HEK293 (cell line): ENCODE measurements at regions not wholly inside any gene's neighbourhood (a gene's known extent, or its start where the extent isn't known, plus 50 kb on each side); places are given as distances from the start of the nearest gene placed in this dataset.

ENCODE experiments used
- CTCF ChIA-PET: fragments of 350-600 bp; formaldehyde crosslinking; extraction: SDS; loops from one replicate; lab custom pipeline; 2021; ENCODE audit warnings: antibody characterized with exemption; lab: Yijun Ruan, JAX
- POLR2A ChIA-PET: fragments of 300-600 bp; formaldehyde crosslinking; extraction: SDS; loops from one replicate; lab custom pipeline; 2020; ENCODE audit warnings: antibody characterized with exemption, inconsistent platforms; lab: Yijun Ruan, JAX
- H3K27ac ChIP-seq: fragments of 200-500 bp; sonication (Bioruptor generic); 2 replicates; pipeline ENCODE4 v1.5.1; 2014; ENCODE audit warnings: low read depth, low read length, control low read depth, inconsistent platforms; ENCODE audit errors: extremely low read depth
- H3K36me3 ChIP-seq, 2 experiments: fragments of 200-500 bp in 1 of 2; sonication (Bioruptor generic) in 1 of 2; 1 replicate in 1 of 2; 2 replicates in 1 of 2; pipeline ENCODE4 v1.5.1; 2014 to 2017; ENCODE audit warnings: inconsistent platforms in 2 of 2, low read length in 2 of 2; ENCODE audit not compliant: control insufficient read depth in 2 of 2, insufficient read depth in 1 of 2
- H3K4me1 ChIP-seq: fragments of 200-500 bp; sonication (Bioruptor generic); 2 replicates; pipeline ENCODE4 v1.5.1; 2014; ENCODE audit warnings: mild to moderate bottlenecking, low read length, inconsistent platforms; ENCODE audit not compliant: control insufficient read depth, insufficient read depth
- H3K4me3 ChIP-seq: 2 replicates; pipeline ENCODE4 v1.5.1; 2011; ENCODE audit warnings: low read depth, mild to moderate bottlenecking, control low read depth, low read length, moderate library complexity
- H3K9me3 ChIP-seq: fragments of 200-500 bp; sonication (Bioruptor generic); 2 replicates; pipeline ENCODE4 v1.5.1; 2014; ENCODE audit warnings: low read depth, low read length, inconsistent platforms; ENCODE audit not compliant: control insufficient read depth, insufficient read depth
- BCL11B ChIP-seq: fragments of 450-650 bp; formaldehyde crosslinking; IDR thresholded peaks from 2 replicates; pipeline ENCODE4 v1.5.1; 2016; ENCODE audit warnings: low read depth, missing biosample characterization, missing genetic modification characterization
- EGR2 ChIP-seq: fragments of 450-650 bp; formaldehyde crosslinking; IDR thresholded peaks from 2 replicates; pipeline ENCODE4 v1.5.1; 2016; ENCODE audit warnings: low read depth, missing biosample characterization, missing genetic modification characterization
- HOXA7 ChIP-seq: sonication (generic); formaldehyde crosslinking; IDR thresholded peaks from 2 replicates; pipeline ENCODE4 v1.8.1; 2022; ENCODE audit warnings: missing genetic modification reagents, borderline replicate concordance
- HOXC10 ChIP-seq: sonication (generic); formaldehyde crosslinking; IDR thresholded peaks from 2 replicates; pipeline ENCODE4 v1.8.1; 2023; ENCODE audit warnings: mild to moderate bottlenecking, missing genetic modification reagents
- OVOL3 ChIP-seq: fragments of 450-650 bp; formaldehyde crosslinking; IDR thresholded peaks from 2 replicates; pipeline ENCODE4 v1.5.1; 2016; ENCODE audit warnings: missing biosample characterization, missing genetic modification characterization
- SP3 ChIP-seq: fragments of 450-650 bp; formaldehyde crosslinking; IDR thresholded peaks from 2 replicates; pipeline ENCODE4 v1.5.1; 2016; ENCODE audit warnings: missing biosample characterization, missing genetic modification characterization
- ZFHX2 ChIP-seq: fragments of 450-650 bp; formaldehyde crosslinking; conservative IDR thresholded peaks from 2 replicates; pipeline ENCODE4 v1.5.1; 2016; ENCODE audit warnings: missing biosample characterization, missing genetic modification characterization
- ZFP3 ChIP-seq: fragments of 450-650 bp; formaldehyde crosslinking; IDR thresholded peaks from 2 replicates; pipeline ENCODE4 v1.5.1; 2016; ENCODE audit warnings: low read depth, missing biosample characterization, missing genetic modification characterization
- ZNF140 ChIP-seq: fragments of 450-650 bp; formaldehyde crosslinking; IDR thresholded peaks from 2 replicates; pipeline ENCODE4 v1.5.1; 2016; ENCODE audit warnings: missing biosample characterization, missing genetic modification characterization
- ZNF19 ChIP-seq: fragments of 450-650 bp; formaldehyde crosslinking; IDR thresholded peaks from 2 replicates; pipeline ENCODE4; 2016; ENCODE audit warnings: missing biosample characterization, missing genetic modification characterization, low read depth
- ZNF214 ChIP-seq: fragments of 450-650 bp; formaldehyde crosslinking; IDR thresholded peaks from 2 replicates; pipeline ENCODE4 v1.5.1; 2017; ENCODE audit warnings: missing biosample characterization, mild to moderate bottlenecking, missing genetic modification characterization, borderline replicate concordance
- ZNF23 ChIP-seq: fragments of 450-650 bp; formaldehyde crosslinking; IDR thresholded peaks from 2 replicates; pipeline ENCODE4 v1.5.1; 2016; ENCODE audit warnings: missing biosample characterization, missing genetic modification characterization, borderline replicate concordance
- ZNF571 ChIP-seq: fragments of 450-650 bp; formaldehyde crosslinking; IDR thresholded peaks from 2 replicates; pipeline ENCODE4 v1.5.0; 2017; ENCODE audit warnings: missing biosample characterization, missing genetic modification characterization
- ZNF585B ChIP-seq: fragments of 450-650 bp; formaldehyde crosslinking; IDR thresholded peaks from 2 replicates; pipeline ENCODE4 v1.5.1; 2016; ENCODE audit warnings: missing biosample characterization, missing genetic modification characterization
- ZNF677 ChIP-seq: fragments of 450-650 bp; IDR thresholded peaks from 2 replicates; pipeline ENCODE4 v1.5.0; 2018; ENCODE audit warnings: missing biosample characterization, mild to moderate bottlenecking, missing genetic modification characterization, moderate library complexity
- ZNF792 ChIP-seq: fragments of 450-650 bp; formaldehyde crosslinking; IDR thresholded peaks from 2 replicates; pipeline ENCODE4 v1.5.1; 2016; ENCODE audit warnings: missing biosample characterization, missing genetic modification characterization
- ZSCAN30 ChIP-seq: fragments of 450-650 bp; IDR thresholded peaks from 2 replicates; pipeline ENCODE4 v1.5.1; 2018; ENCODE audit warnings: missing biosample characterization, mild to moderate bottlenecking, missing genetic modification characterization, moderate library complexity
- TF ChIP-seq, protein P1 (sequence below): fragments of 450-650 bp; formaldehyde crosslinking; IDR thresholded peaks from 2 replicates; pipeline ENCODE4 v1.5.1; 2016; ENCODE audit warnings: missing biosample characterization, missing genetic modification characterization
- TF ChIP-seq, protein P2 (sequence below): fragments of 450-650 bp; formaldehyde crosslinking; IDR thresholded peaks from 2 replicates; pipeline ENCODE4 v1.5.1; 2016; ENCODE audit warnings: missing biosample characterization, missing genetic modification characterization
- TF ChIP-seq, protein P3 (sequence below): fragments of 450-650 bp; formaldehyde crosslinking; IDR thresholded peaks from 2 replicates; pipeline ENCODE4 v1.5.1; 2016; ENCODE audit warnings: missing biosample characterization, missing genetic modification characterization
- TF ChIP-seq, protein P4 (sequence below): fragments of 450-650 bp; formaldehyde crosslinking; IDR thresholded peaks from 2 replicates; pipeline ENCODE4 v1.5.1; 2016; ENCODE audit warnings: missing biosample characterization, missing genetic modification characterization

DNA sequence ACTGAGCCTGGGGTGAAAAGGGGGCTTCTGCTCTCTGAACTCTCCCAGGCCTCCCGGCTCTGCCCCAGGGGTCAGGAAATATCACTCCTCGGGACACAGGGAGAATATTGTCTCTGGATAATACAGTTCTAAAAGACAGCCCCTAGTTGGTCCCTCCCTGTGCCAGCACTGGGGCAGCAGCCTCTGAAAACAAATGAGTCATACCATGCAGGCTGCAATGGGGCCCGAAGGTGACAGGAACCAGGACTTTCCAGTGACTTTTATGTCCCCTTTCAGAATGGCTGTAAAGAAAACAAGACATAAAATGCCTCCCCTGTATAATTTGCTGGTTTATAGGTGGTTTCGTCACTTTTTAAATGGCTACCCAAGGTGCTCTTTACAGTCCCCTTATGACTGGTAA is 360.0 kb downstream of the NPHP4 start (continued):
- TF ChIP-seq, protein P1, sequence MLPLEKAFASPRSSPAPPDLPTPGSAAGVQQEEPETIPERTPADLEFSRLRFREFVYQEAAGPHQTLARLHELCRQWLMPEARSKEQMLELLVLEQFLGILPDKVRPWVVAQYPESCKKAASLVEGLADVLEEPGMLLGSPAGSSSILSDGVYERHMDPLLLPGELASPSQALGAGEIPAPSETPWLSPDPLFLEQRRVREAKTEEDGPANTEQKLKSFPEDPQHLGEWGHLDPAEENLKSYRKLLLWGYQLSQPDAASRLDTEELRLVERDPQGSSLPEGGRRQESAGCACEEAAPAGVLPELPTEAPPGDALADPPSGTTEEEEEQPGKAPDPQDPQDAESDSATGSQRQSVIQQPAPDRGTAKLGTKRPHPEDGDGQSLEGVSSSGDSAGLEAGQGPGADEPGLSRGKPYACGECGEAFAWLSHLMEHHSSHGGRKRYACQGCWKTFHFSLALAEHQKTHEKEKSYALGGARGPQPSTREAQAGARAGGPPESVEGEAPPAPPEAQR (tag by site-specific recombination): no peak
- no peak for TF ChIP-seq ZNF214 (tag by site-specific recombination)
- TF ChIP-seq, all 188 proteins: peak for 0

DNA sequence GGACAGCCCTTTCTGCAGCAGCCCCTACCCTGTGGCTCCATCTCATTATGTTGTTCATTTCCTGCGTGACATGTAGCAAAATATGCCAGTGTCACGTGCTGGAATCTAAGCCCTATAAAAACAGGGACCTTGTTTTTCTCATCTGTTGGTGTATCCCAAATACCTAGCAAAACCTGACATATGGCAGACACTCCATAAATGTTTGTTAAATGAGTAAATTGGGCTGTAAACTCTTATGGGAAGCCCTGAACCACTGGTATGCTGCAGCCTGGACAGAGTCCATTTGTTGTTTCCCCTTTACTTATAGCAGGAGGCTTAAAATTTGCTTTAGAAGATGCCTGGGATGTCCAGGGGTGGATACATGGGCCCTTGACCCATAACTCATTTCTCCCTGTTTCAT is 363.8 kb downstream of the NPHP4 start:
- Histone ChIP-seq H3K4me1 (no peaks in the 10 kb centered on the region), H3K9me3 (no peaks in the 10 kb centered on the region), H3K36me3 (no peaks in the 10 kb centered on the region), H3K4me3 (no peak overlapping the region), H3K27ac (no peak overlapping the region)
- POLR2A ChIA-PET: no interaction called here
- CTCF ChIA-PET: interaction anchor here (0.5 kb wide), 1 partner anchor 100 kb away, joined by 3 read pairs; no protein-coding TSS in a partner anchor
- TF ChIP-seq SP3 (tag by site-specific recombination): no peak
- TF ChIP-seq HOXC10 (CRISPR knock-in tag): no peak
- TF ChIP-seq ZNF19 (tag by site-specific recombination): no peak
- TF ChIP-seq, protein P1 (tag by site-specific recombination): no peak
- no peak for TF ChIP-seq OVOL3 (tag by site-specific recombination)
- no peak for TF ChIP-seq ZNF140 (tag by site-specific recombination)
- no peak for TF ChIP-seq ZNF677
- TF ChIP-seq ZSCAN30 (tag by site-specific recombination): no peak
- no peak for TF ChIP-seq BCL11B (tag by site-specific recombination)
- TF ChIP-seq ZNF585B (tag by site-specific recombination): no peak
- TF ChIP-seq EGR2 (tag by site-specific recombination): no peak
- no peak for TF ChIP-seq ZNF571 (tag by site-specific recombination)
- TF ChIP-seq, protein P2, sequence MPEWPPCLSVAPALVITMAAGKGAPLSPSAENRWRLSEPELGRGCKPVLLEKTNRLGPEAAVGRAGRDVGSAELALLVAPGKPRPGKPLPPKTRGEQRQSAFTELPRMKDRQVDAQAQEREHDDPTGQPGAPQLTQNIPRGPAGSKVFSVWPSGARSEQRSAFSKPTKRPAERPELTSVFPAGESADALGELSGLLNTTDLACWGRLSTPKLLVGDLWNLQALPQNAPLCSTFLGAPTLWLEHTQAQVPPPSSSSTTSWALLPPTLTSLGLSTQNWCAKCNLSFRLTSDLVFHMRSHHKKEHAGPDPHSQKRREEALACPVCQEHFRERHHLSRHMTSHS (tag by site-specific recombination): no peak
- TF ChIP-seq, protein P3, sequence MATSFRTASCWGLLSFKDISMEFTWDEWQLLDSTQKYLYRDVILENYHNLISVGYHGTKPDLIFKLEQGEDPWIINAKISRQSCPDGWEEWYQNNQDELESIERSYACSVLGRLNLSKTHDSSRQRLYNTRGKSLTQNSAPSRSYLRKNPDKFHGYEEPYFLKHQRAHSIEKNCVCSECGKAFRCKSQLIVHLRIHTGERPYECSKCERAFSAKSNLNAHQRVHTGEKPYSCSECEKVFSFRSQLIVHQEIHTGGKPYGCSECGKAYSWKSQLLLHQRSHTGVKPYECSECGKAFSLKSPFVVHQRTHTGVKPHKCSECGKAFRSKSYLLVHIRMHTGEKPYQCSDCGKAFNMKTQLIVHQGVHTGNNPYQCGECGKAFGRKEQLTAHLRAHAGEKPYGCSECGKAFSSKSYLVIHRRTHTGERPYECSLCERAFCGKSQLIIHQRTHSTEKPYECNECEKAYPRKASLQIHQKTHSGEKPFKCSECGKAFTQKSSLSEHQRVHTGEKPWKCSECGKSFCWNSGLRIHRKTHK: no peak
- TF ChIP-seq ZNF792 (tag by site-specific recombination): no peak
- no peak for TF ChIP-seq HOXA7 (CRISPR knock-in tag)
- TF ChIP-seq ZNF23: no peak
- TF ChIP-seq, protein P4, sequence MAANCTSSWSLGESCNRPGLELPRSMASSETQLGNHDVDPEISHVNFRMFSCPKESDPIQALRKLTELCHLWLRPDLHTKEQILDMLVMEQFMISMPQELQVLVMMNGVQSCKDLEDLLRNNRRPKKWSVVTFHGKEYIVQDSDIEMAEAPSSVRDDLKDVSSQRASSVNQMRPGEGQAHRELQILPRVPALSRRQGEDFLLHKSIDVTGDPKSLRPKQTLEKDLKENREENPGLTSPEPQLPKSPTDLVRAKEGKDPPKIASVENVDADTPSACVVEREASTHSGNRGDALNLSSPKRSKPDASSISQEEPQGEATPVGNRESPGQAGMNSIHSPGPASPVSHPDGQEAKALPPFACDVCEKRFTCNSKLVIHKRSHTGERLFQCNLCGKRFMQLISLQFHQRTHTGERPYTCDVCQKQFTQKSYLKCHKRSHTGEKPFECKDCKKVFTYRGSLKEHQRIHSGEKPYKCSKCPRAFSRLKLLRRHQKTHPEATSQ (tag by site-specific recombination): no peak
- no peak for TF ChIP-seq ZFP3 (tag by site-specific recombination)
- TF ChIP-seq ZFHX2 (tag by site-specific recombination): no peak
